Endothelial cell of umbilical vein (primary cell): ENCODE measurements at regions not wholly inside any gene's neighbourhood (a gene's known extent, or its start where the extent isn't known, plus 50 kb on each side); places are given as distances from the start of the nearest gene placed in this dataset.

Source experiments
- CTCF ChIP-seq, 2 donors: IDR thresholded peaks; 1 replicate in 1 of 2; 2 replicates in 1 of 2; pipeline ENCODE4 v1.5.1; 2011; ENCODE audit warnings: low read length in 2 of 2, mild to moderate bottlenecking in 2 of 2, moderate library complexity in 2 of 2, control low read depth in 1 of 2, inconsistent platforms in 1 of 2, low read depth in 1 of 2; ENCODE audit not compliant: insufficient read depth in 1 of 2; ENCODE audit errors: extremely low read depth in 1 of 2
- EZH2 ChIP-seq: IDR thresholded peaks from 2 replicates; pipeline ENCODE4 v1.6.1; 2012; ENCODE audit warnings: borderline replicate concordance, low read depth, mild to moderate bottlenecking, moderate library complexity, low read length, inconsistent platforms; ENCODE audit not compliant: severe bottlenecking
- JUN ChIP-seq: IDR thresholded peaks from 2 replicates; pipeline ENCODE4 v1.6.1; 2011; ENCODE audit warnings: borderline replicate concordance, low read depth; ENCODE audit not compliant: insufficient read length, insufficient read depth
- POLR2A ChIP-seq: IDR thresholded peaks from 2 replicates; pipeline ENCODE4 v1.6.1; 2012; ENCODE audit warnings: low read depth, mild to moderate bottlenecking, control low read depth, low read length
- POLR2AphosphoS5 ChIP-seq: IDR thresholded peaks from 2 replicates; pipeline ENCODE4 v1.6.1; 2012; ENCODE audit warnings: low read depth, mild to moderate bottlenecking, control low read depth, low read length, moderate library complexity; ENCODE audit not compliant: insufficient read depth

- no peak for TF ChIP-seq EZH2
- TF ChIP-seq JUN, result no peak
- no peak for TF ChIP-seq POLR2AphosphoS5
- TF ChIP-seq CTCF (IDR thresholded peaks at IDR 0.05; ENCODE audit: extremely low read depth in 1 of 2, insufficient read depth in 1 of 2, low read depth in 1 of 2, low read length in 2 of 2), result no peak
- no peak for TF ChIP-seq POLR2A
Measured at GRCh38 chr18:14961991-14962390, 214.0 kb downstream of the ANKRD30B start.
